GM23338 (cell line): ENCODE measurements at regions not wholly inside any gene's neighbourhood (a gene's known extent, or its start where the extent isn't known, plus 50 kb on each side); places are given as distances from the start of the nearest gene placed in this dataset.

Experiments used
- ATAC-seq: fragments of 200-7000 bp; cut with Tn5 transposase; 3 replicates; pipeline ENCODE4 v1.9.1; 2020
- DNase-seq: peaks from one replicate; pipeline ENCODE4 v3.0.0-alpha.2; 2015; ENCODE audit warnings: low spot score
- H2AFZ ChIP-seq: fragments of 200-600 bp; sonication (generic); 2 replicates; pipeline ENCODE4 v1.8.0; 2016; ENCODE audit warnings: antibody characterized with exemption, mild to moderate bottlenecking, moderate library complexity
- H3F3A ChIP-seq: fragments of 200-600 bp; sonication (generic); replicated peaks from 2 replicates; pipeline ENCODE4 v1.8.0; 2017; ENCODE audit warnings: antibody characterized with exemption, mixed run types, low read depth
- H3K27ac ChIP-seq: fragments of 200-600 bp; sonication (generic); 2 replicates; pipeline ENCODE4 v1.6.1; 2016; ENCODE audit warnings: low read depth
- H3K27me3 ChIP-seq: fragments of 200-600 bp; sonication (generic); 2 replicates; pipeline ENCODE4 v1.8.0; 2016; ENCODE audit warnings: mild to moderate bottlenecking, mixed run types, moderate library complexity; ENCODE audit not compliant: insufficient read depth
- H3K36me3 ChIP-seq: fragments of 200-600 bp; sonication (generic); 2 replicates; pipeline ENCODE4 v1.8.0; 2016; ENCODE audit warnings: mild to moderate bottlenecking; ENCODE audit not compliant: insufficient read depth
- H3K4me1 ChIP-seq: fragments of 200-600 bp; sonication (generic); 2 replicates; pipeline ENCODE4 v1.8.0; 2016; ENCODE audit warnings: mild to moderate bottlenecking, moderate library complexity; ENCODE audit not compliant: insufficient read depth
- H3K4me2 ChIP-seq: fragments of 200-600 bp; sonication (generic); 2 replicates; pipeline ENCODE4 v1.7.1; 2017; ENCODE audit warnings: mixed run types
- H3K4me3 ChIP-seq: fragments of 200-600 bp; sonication (generic); 2 replicates; pipeline ENCODE4 v1.6.1; 2016; ENCODE audit warnings: mixed run types
- H3K79me2 ChIP-seq: fragments of 200-600 bp; sonication (generic); replicated peaks from 2 replicates; pipeline ENCODE4 v1.8.0; 2017; ENCODE audit warnings: mild to moderate bottlenecking; ENCODE audit not compliant: insufficient read depth
- H3K9me2 ChIP-seq: fragments of 200-600 bp; sonication (generic); 2 replicates; pipeline ENCODE4 v1.8.0; 2017; ENCODE audit not compliant: insufficient read depth
- H4K20me1 ChIP-seq: fragments of 200-600 bp; sonication (generic); replicated peaks from 2 replicates; pipeline ENCODE4 v1.8.0; 2017; ENCODE audit warnings: mild to moderate bottlenecking; ENCODE audit not compliant: insufficient read depth
- H3K27ac Mint-ChIP-seq: 2 replicates; pipeline ENCODE4 v1.8.0; 2020; ENCODE audit warnings: inconsistent platforms, mild to moderate bottlenecking, moderate library complexity, mixed read lengths
- H3K27me3 Mint-ChIP-seq: 3 replicates; pipeline ENCODE4 v1.8.0; 2022; ENCODE audit warnings: low read depth, mild to moderate bottlenecking, moderate library complexity, mixed read lengths, inconsistent platforms; ENCODE audit not compliant: insufficient read depth, poor library complexity
- H3K36me3 Mint-ChIP-seq: 3 replicates; pipeline ENCODE4 v1.8.0; 2021; ENCODE audit warnings: low read depth, mild to moderate bottlenecking, inconsistent platforms, moderate library complexity, mixed read lengths
- H3K4me1 Mint-ChIP-seq: 3 replicates; pipeline ENCODE4 v1.8.0; 2020; ENCODE audit warnings: mild to moderate bottlenecking, inconsistent platforms, mixed read lengths
- H3K4me3 Mint-ChIP-seq: 3 replicates; pipeline ENCODE4 v1.8.0; 2021; ENCODE audit warnings: moderate library complexity, mild to moderate bottlenecking, inconsistent platforms, mixed read lengths
- H3K9me3 Mint-ChIP-seq: 3 replicates; pipeline ENCODE4 v1.8.0; 2020; ENCODE audit warnings: moderate library complexity, mild to moderate bottlenecking, inconsistent platforms, mixed read lengths
- CREB1 ChIP-seq: fragments of 250-450 bp; sonication (Bioruptor Pico); IDR thresholded peaks from 2 replicates; pipeline ENCODE4 v1.5.0; 2020; ENCODE audit warnings: low read depth, mild to moderate bottlenecking, moderate library complexity
- CTCF ChIP-seq, 2 experiments: fragments of 200-600 bp in 1 of 2; sonication (generic) in 1 of 2; conservative IDR thresholded peaks; 2 replicates each; pipeline versions ENCODE4 v1.5.1 to v1.6.1; 2016 to 2017; ENCODE audit warnings: antibody characterized with exemption in 2 of 2, low read depth in 2 of 2, mild to moderate bottlenecking in 2 of 2, moderate library complexity in 1 of 2
- EZH2phosphoT487 ChIP-seq: fragments of 200-600 bp; sonication (generic); IDR thresholded peaks from one replicate; pipeline ENCODE4 v1.8.1; 2018; ENCODE audit warnings: antibody characterized with exemption; ENCODE audit not compliant: unreplicated experiment
- JUNB ChIP-seq: IDR thresholded peaks from one replicate; pipeline ENCODE4 v1.6.1; 2016; ENCODE audit warnings: antibody characterized with exemption; ENCODE audit not compliant: unreplicated experiment
- POLR2AphosphoS5 ChIP-seq: IDR thresholded peaks from 2 replicates; pipeline ENCODE4 v1.6.1; 2016; ENCODE audit warnings: antibody characterized with exemption, low read depth
- STAT1 ChIP-seq: IDR thresholded peaks from one replicate; pipeline ENCODE4 v1.6.1; 2016; ENCODE audit warnings: antibody characterized with exemption; ENCODE audit not compliant: unreplicated experiment
- ZNF114 ChIP-seq: fragments of 250-450 bp; sonication (Bioruptor Pico); IDR thresholded peaks from 2 replicates; pipeline ENCODE4 v1.5.0; 2020; ENCODE audit warnings: mild to moderate bottlenecking, moderate library complexity
- ZNF331 ChIP-seq: fragments of 250-450 bp; sonication (Bioruptor Pico); IDR thresholded peaks from 2 replicates; pipeline ENCODE4 v1.5.0; 2020; ENCODE audit warnings: low read depth, mild to moderate bottlenecking, moderate library complexity
- ZNF462 ChIP-seq: fragments of 250-450 bp; sonication (Bioruptor Pico); IDR thresholded peaks from 2 replicates; pipeline ENCODE4 v1.5.0; 2020; ENCODE audit warnings: mild to moderate bottlenecking, moderate library complexity

GRCh38 chrY:18966001-18966400 lies 192.5 kb upstream of the HSFY2 start (continued):
- no peak for TF ChIP-seq ZNF462 (CRISPR knock-in tag)
- TF ChIP-seq CREB1, result no peak
- no peak for TF ChIP-seq STAT1
- TF ChIP-seq JUNB, result no peak
- TF ChIP-seq EZH2phosphoT487, result no peak
- TF ChIP-seq ZNF114, result no peak
- TF ChIP-seq CTCF (conservative IDR thresholded peaks at IDR 0.05; ENCODE audit: low read depth in 2 of 2), result no peak
- no peak for TF ChIP-seq POLR2AphosphoS5

GRCh38 chrY:18958846-18959245 lies 185.3 kb upstream of the HSFY2 start:
- H3K4me1 ChIP-seq, result no peaks in the 10 kb centered on the region
- no peaks in the 10 kb centered on the region for H4K20me1 ChIP-seq
- Mint-ChIP-seq H3K27me3 (no peaks in the 10 kb centered on the region), H3K4me1 (peaks cover 6% of the 10 kb centered on the region; the same call in 2 of the 3 replicates), H3K4me3 (no peak overlapping the region), H3K9me3 (peaks cover 15% of the 10 kb centered on the region), H3K27ac (no peak overlapping the region), H3K36me3 (peaks cover 33% of the 10 kb centered on the region; the same call in 2 of the 3 replicates)
- H2AFZ ChIP-seq, result no peak overlapping the region
- H3K27me3 ChIP-seq, result no peaks in the 10 kb centered on the region
- DNase-seq (no peak), ATAC-seq (no peak)
- H3K36me3 ChIP-seq, result no peaks in the 10 kb centered on the region
- no peak overlapping the region for H3K4me2 ChIP-seq
- H3F3A ChIP-seq, result no peaks in the 10 kb centered on the region
- H3K79me2 ChIP-seq, result peaks cover 35% of the 10 kb centered on the region
- no peaks in the 10 kb centered on the region for H3K9me2 ChIP-seq
- H3K4me3 ChIP-seq, result no peak overlapping the region
- no peak overlapping the region for H3K27ac ChIP-seq
- TF ChIP-seq EZH2phosphoT487, result no peak
- TF ChIP-seq STAT1, result no peak
- no peak for TF ChIP-seq ZNF462 (CRISPR knock-in tag)
- no peak for TF ChIP-seq CREB1
- no peak for TF ChIP-seq ZNF331 (CRISPR knock-in tag)
